HG03520 (cell line): ENCODE measurements at regions not wholly inside any gene's neighbourhood (a gene's known extent, or its start where the extent isn't known, plus 50 kb on each side); places are given as distances from the start of the nearest gene placed in this dataset.
"Not testable (repeated sequence)": the region's sequence is repeated elsewhere in the genome, so short reads cannot be mapped to it uniquely, and the experiment has no call there.

Experiments used
- ATAC-seq: cut with Tn5 transposase; IDR thresholded peaks from one replicate; pipeline ENCODE4 v1.9.1; 2021; ENCODE audit warnings: mild to moderate bottlenecking, moderate library complexity; ENCODE audit not compliant: unreplicated experiment

DNA sequence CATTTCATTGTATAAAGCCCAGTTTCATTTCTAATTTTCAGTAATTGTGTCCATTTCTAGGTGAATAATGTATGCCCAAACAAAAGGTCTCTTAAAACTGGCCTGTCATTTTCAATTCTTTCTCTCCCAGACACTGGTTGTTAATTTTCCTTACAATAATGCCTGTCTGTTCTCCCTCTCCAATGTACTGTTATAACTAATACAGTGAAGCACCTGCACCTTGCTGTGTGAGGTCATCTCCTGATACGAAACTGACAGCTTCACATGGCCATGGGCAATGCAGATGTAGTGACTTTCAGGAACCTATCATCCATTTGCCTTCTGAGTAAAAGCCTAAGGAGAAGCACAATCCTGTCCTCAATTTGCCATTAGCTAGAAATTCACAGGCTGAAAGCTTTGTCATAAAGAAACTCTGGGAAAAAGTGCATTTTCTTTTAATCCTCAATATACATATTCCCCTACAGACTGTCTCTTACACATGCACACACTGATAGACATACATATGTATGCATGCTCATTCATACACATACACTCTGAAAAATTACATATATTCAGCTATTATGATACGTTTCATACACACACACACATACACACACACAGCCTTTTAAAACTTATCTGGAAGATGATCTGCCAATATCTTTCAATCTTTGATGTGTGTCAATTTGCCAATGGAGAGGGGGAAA is 1030.3 kb downstream of the TDRD15 start:
- ATAC-seq = no peak

DNA sequence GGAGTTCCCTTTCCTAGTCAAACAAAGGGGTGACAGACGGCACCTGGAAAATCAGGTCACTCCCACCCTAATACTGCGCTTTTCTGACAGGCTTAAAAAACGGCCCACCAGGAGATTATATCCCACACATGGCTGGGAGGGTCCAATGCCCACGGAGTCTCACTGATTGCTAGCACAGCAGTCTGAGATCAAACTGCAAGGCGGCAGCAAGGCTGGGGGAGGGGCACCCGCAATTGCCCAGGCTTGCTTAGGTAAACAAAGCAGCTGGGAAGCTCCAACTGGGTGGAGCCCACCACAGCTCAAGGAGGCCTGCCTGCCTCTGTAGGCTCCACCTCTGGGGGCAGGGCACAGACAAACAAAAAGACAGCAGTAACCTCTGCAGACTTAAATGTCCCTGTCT is 1032.9 kb downstream of the TDRD15 start:
- not testable (repeated sequence) for ATAC-seq

- ATAC-seq = no peak
Measured at GRCh38 chr2:22167256-22167655, 1043.5 kb downstream of the TDRD15 start.

DNA sequence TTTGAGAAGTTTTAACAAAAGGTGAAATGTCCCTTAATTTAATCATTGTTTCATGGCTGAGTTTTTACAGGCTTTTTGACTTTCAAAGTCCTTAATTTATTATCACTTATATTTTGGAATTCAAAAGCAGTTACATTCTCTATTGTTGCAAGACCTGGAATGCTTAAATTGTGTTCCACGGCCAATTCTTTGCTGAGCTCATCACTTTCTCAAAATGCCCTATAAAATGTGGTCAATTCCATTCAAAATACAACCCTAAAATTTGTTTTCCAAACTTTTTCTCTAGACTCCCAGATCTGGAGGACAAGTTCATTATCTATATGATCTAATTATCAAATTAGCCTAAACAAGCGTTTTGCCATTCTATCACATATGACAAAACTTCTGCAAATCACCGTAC is 1051.2 kb downstream of the TDRD15 start:
- no peak for ATAC-seq

DNA sequence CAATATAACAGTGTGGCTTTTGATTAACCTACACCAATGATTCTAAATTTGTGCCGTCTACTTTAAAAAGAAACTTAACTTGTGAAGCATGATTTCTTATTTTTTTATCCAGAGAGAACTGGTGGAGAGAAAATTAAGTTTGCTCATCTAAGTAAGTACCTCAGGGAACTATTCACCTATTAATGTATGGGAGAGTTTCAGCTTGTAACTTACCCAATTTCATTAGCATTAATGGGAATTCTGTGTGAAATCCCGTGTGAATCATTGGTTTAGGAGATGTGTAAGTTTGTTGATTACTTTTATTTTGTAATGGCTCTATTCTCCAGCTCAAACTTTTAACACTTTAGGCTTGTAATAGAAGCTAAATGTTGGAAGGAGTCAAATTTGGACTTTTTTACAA is 1061.5 kb downstream of the TDRD15 start:
- ATAC-seq = no peak

GRCh38 chr2:22186261-22186828 is 1062.6 kb downstream of the TDRD15 start:
- ATAC-seq = not testable (repeated sequence)

- ATAC-seq = no peak
Measured at GRCh38 chr2:22189893-22190480, 1066.2 kb downstream of the TDRD15 start.

DNA sequence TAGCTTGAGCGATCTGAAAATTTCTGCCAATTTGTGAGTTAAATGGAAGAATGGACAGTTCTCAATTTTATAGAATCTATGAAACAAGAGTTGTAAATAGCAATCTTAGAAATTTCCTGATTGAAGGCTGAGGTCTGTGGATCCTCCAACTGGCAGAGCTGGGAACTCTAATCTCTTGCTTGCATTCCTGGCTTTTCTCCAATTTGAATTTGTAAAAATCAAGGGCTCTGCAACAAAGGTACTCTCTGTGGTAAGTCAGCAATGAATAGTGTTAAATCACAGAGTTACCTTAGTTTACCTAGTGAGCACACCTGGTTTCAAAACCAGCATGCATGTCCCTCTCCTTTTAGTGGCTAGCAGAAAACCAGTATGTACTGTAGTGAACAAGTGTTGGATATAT is 1070.5 kb downstream of the TDRD15 start:
- no peak for ATAC-seq

DNA sequence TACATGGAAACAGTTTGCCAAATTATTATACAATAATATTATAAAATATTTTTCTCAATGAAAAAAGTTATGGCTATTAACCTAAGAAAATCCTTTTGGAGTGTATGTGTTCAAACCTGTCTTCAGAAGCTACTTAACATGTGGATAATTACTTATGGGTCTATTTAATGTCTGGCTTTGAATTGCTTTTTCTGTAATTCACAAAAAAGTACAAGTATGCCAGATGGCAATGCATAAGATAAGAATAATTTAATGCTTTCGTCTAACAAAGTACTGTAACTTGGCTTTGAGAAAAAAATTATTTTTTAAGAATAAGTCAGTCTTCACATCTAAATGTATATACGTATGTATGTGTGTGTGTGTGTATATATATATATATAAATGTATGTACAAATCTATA is 1073.0 kb downstream of the TDRD15 start:
- no peak for ATAC-seq

DNA sequence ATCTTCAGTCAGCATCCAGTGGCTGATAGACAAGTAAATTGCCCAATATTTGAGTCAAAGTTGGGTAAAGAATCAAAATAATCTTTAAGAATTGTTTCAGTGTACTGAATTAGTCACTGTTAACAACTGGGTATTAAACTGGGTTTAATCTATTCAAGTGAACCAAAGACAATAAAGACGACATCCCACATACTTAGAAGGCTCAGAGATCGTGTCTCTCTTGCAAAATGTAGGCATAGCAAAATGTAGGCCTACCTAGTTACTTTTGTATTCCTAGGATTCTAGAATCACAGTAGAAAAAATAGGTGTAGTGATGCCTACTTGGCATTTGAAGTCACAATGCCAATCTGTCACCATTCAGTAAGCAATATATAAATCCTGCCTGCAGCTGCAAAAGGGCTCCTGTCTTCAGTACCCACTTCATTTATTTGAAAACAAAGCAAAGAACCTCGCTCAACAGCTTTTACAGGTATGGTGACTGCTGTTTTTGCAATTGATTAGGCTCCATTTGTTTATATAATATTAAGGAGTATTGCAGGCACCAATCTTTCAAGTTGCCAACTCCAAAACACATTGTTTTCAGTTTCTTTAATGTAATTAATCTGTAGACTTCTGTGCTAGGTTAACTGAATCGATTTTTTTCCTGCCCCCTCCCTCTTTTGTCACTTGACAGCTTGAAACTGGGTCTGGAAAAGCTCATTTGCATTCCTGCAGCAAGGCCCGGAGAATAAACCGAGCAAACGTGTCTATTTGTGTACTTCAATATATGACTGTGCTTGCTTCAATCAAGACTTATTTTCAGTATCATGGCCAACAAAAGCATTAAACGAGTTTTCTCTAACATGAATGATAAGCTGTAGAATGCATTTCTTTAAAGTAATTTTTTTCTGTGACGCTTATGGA is 1074.9 kb downstream of the TDRD15 start:
- ATAC-seq = no peak

GRCh38 chr2:22199994-22200393 is 1076.2 kb downstream of the TDRD15 start:
- no peak for ATAC-seq

DNA sequence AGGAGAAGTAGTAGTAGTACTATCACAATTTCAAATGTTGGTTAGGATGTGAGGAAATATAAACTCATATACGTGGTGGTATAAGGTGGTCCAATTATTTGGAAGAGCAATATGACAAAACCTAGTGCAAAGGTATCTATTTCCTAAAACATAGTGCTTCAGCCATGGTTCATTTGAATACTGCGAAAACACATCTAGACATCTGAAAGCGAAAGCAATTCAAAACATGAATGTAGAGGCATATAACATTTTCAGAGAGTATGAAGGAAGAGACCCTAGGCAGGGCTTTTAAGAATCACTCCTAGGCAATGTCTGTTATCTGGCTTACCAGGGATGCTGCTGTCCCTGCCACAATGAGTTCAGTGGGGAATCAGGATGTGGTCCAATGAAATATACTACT is 1085.8 kb downstream of the TDRD15 start:
- no peak for ATAC-seq

- ATAC-seq = no peak
Measured at GRCh38 chr2:22213237-22213636, 1089.5 kb downstream of the TDRD15 start.

DNA sequence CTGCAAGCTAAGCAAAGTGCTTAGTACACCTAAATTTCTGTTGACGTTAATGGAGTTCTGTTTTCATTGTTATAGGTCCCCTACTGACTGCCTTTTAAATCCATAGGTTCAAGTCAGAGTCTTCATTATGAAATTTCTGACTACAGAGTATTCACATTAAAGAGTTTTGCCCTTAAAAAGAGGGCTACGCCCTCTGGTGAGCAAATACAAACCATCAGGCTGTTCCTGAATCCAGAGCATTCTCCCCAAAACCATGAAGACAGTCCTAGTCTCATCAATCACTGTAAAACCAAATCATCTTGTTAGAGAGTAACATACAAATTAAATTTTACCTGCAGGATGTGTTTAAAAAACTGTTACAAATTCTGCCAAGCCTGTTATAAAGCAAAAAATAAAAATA is 1091.7 kb downstream of the TDRD15 start:
- ATAC-seq = no peak

DNA sequence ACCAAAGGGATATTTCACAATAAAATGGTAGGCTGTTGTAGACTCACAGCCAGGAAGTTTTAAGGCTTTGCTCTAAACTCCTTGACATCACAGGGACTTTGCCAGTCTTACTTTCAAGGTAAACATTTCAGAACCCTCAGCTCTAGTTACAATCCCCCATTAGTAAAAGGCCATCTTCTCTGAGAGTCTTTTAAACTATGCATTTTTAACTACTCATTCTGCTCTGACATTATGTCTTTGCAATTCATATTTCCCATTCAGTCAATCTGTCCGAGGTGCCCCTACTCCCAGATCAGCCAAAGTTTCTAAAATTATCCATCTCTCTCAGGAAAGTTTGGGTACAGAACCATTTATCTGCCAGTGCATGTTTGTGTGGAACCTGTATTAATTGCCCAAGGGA is 1094.1 kb downstream of the TDRD15 start:
- ATAC-seq = no peak

DNA sequence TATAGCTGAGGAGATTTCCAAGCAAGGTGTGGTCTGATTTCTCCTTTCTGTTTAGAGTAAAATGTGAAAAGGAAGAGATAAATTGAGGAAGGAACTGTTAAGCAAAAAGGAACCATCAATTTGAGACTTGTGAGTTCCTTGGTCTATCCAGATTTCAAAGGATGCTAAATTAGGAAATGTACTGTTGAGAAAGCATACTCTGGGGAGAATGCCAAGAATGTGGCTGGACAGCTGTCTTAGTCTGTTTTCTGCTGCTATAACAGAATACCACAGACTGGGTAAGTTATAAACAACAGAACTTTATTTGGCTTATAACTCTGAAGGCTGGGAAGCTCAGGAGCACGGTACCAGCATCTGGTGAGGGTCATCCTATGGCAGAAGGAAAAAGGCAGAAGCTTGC is 1097.2 kb downstream of the TDRD15 start:
- no peak for ATAC-seq

DNA sequence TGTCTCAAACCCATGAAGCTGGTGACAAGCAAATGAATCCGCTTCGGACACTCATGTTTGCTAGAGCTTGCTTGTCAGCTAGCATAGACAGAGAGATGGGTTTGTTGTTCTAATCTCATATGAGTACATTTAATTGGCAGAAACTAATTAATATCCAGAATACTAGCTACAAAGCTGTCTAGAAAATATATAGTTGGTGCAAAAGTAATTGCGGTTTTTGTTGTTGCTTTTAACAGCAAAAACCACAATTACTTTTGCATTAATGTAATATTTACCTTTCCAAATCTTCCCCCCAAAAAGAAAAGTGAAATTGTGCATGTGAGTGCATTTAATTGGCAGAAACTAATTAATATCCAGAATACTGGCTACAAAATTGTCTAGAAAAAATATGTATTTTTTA is 1115.2 kb downstream of the TDRD15 start:
- ATAC-seq = no peak

GRCh38 chr2:22247466-22247865 is 1123.7 kb downstream of the TDRD15 start:
- no peak for ATAC-seq

GRCh38 chr2:22248851-22249250 is 1125.1 kb downstream of the TDRD15 start:
- ATAC-seq = no peak

- no peak for ATAC-seq
Measured at GRCh38 chr2:22253171-22253570, 1129.4 kb downstream of the TDRD15 start.

DNA sequence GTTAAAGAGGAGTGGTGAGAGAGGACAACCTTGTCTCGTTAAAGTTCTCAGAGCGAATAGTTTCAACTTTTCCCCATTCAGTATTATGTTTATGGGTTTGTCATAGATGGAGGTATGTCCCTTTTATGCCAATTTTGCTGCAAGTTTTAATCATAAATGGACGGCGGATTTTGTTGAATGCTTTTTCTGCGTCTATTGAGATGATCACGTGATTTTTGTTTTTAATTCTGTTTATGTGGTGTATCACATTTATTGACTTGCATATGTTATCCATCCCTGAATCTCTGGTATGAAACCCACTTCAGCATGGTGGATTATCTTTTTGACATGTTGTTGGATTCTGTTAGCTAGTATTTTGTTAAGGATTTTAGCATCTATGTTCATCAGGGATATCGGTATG is 1123.8 kb upstream of the KLHL29 start:
- ATAC-seq = no peak

DNA sequence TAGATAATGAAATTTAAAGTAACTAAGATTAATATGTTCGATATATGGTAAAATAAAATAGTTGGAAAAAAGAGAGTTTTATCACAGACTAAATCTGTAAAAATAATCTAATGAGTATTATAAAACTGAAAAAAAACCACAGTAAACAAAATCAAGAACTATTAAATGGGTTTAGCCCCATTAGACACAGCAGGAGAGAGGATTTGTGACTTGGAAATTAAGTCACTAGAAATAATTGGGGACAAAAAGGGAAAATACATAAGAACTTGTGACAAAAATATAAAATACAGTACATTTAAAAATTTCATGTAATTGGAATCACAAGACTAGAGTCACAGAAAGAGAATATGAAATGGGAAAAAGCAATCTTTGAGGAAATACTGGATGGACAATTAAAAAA is 1114.6 kb upstream of the KLHL29 start:
- no peak for ATAC-seq
